Fibroblast of skin of abdomen (primary cell): ENCODE measurements at regions not wholly inside any gene's neighbourhood (a gene's known extent, or its start where the extent isn't known, plus 50 kb on each side); places are given as distances from the start of the nearest gene placed in this dataset.
"Not testable (repeated sequence)": the region's sequence is repeated elsewhere in the genome, so short reads cannot be mapped to it uniquely, and the experiment has no call there.

Source experiments
- DNase-seq: peaks from one replicate; pipeline ENCODE4 v3.0.0-alpha.2; 2013

DNA sequence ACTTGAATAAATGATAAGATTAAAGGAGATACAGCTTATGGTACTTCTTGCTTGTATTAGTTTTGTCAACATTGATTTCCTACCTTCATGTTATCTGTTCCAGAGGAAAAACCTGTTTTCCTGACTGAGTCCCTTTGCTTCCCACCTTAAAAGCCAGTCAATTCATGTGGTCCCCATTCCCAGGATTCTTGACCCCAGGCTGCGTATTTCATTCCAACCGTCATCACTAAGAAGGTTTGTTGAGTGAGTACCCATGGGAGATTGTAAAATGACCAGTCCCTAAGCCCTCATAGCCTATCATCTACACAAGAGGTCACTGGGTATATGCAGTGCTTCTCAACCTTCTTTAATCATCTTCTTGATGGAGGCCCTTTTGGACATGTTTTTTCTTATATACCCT is 52.2 kb downstream of the BEX3 start:
- no peak for DNase-seq

DNA sequence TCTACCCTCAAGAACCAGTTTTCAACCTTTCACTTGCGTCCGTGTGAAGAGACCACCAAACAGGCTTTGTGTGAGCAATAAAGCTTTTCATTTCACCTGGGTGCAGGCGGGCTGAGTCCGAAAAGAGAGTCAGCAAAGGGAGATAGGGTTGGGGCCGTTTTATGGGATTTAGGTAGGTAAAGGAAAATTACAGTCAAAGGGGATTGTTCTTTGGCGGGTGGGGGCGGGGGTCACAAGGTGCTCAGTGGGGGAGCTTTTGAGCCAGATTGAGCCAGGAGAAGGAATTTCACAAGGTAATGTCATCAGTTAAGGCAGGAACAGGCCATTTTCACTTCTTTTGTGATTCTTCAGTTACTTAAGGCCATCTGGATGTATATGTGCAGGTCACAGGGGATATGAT is 52.7 kb downstream of the BEX3 start:
- DNase-seq, result not testable (repeated sequence)

DNA sequence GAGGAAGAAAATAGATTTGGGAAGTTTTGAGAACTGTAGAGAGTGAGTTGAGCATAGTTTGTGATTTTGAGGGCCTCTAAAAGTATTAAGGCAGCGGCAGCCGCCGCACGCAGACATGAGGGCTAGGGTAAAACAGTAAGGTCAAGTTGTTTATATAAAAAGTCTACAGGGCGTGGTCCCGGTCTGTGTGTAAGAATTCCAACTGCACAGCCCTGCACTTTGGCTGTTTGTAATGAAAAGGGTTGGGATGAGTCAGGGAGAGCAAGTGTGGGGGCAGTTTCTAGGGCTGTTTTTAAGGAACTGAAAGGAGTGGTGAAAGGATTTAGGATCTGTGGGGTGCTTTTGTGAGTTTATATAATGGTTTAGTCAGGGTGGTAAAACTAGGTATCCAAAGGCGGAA is 55.0 kb downstream of the BEX3 start:
- DNase-seq, result no peak

DNA sequence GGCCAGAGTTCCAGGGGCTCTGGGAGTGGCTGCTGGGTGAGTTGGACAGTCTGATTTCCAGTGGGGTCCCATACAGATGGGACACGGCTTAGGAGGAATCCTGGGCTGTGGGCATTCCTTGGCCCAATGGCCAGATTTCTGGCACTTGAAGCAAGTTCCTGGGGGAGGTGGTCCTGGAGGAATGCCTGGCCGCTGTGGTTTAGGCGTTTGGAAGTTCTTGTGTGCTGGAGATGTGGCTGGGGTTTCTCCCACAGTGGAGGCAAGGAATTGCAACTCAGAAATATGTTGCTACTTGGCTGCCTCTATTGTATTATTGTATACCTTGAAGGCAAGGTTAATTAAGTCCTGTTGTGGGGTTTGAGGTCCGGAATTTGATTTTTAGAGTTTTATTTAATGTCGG is 56.5 kb downstream of the BEX3 start:
- DNase-seq, result not testable (repeated sequence)

DNA sequence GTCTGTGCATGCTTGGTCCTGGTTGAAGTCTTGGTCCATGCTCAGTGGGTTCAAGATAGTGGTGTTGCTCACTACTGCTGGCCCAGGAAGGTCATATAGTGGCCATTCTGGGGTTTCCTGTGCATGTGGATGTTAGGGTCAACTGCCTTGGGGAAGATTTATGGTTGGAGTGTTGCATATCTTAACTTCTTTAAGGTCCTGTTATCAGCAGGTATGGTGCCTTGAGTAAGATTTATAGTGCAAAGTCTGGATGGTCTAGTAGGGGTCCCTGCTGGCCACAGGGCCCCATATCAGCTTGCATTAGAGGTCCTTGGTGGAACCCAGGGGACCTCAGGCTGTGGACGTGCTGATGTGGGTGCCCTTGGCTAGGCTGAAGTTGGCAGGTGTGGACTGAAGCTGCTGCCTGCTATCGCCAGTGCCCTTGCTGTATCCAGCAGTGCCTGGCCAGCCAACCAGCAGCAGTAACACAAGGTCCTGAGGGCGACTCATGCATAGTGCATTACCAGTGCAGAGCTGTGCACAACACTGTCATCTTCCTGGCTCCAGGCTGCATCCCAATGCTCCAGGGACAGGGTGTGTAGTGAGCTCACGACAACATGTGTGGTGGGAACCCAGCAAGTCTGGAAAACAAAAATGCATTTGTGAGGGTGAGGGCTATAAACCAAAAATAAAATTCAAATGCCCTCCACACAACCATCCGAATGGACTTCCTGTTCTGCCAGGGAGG is 61.0 kb downstream of the BEX3 start:
- DNase-seq, result no peak

DNA sequence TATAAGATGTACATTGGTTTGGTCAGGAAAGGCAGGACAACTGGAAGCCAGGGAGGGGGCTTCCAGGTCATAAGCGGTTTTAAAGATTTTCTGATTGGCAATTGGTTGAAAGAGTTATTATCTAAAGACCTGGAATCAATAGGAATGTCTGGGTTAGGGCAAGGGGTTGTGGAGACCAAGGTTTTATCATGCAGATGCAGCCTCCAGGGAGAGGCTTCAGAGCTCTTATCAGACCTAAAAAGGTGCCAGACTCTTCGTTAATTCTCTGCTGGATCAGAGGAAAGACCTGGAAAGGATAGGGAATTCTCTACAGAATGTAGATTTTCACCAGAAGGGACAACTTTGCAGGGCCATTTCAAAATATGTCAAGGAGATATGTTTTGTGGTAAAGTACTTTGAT is 62.8 kb downstream of the BEX3 start:
- DNase-seq, result no peak

DNA sequence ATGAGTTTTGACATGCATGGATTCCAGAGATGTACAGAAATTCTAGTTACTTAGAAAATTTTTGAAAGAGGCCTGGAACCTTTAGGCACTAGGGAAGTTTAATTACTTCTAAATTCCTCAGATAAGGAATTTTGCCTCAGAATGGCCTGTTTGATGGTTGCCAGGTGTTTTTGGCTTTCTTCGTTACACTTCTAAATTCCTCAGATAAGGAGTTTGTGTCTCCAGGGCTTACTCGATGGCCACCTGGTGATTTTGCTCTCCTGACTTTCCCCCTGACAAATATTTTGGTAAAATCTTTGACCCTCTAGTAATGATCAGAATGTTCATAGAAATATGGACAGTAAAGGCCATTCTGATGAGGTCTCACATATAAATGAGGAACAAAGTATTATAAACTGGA is 64.3 kb downstream of the BEX3 start:
- DNase-seq, result no peak

DNA sequence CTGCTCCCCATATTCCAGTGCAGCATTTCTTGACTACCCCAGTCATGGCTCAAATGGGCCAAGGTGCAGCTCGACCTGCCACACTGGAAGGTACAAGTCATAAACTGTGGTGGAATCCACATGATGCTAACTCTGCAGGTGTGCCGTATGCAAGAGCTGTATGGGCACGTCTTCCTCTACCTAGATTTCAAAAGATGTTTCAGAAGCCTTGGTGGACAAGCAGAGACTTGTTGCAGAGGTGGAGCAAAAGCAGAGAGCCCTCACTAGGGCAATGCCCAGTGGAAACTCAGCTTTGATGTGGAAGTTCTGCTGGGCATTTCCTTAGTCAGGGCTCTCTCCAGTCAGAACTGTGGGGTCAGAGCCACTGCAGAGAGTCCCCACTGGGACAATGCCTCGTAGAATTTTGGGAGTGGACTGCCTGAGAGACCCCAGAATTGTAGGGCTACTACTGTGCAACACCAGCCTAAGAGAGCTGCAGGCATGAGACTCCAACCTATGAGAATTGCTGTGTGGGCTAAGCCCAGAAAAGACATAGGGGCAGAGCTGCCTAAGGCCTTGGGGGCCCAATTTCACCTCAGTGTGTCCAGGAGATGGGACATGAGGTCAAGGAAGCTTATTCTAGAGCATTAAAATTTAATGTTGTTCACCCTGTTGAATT is 65.7 kb downstream of the BEX3 start:
- DNase-seq, result no peak

DNA sequence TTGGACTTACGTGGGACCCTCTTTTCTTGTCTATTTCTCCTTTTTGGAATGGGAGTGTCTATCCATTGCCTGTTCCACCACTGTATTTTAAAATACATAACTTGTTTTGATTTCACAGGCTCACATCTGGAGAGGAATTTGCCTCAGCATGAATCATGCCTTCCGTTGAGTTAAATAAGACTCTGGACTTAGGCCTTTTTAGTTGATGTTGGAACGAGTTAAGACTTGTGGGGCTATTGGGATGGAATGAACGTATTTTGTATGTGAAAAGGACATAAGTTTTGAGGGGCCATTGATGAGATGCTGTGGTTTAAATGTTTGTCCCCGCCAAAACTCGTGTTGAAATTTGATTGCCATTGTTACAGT is 66.2 kb downstream of the BEX3 start:
- DNase-seq, result peak; percentile 33

DNA sequence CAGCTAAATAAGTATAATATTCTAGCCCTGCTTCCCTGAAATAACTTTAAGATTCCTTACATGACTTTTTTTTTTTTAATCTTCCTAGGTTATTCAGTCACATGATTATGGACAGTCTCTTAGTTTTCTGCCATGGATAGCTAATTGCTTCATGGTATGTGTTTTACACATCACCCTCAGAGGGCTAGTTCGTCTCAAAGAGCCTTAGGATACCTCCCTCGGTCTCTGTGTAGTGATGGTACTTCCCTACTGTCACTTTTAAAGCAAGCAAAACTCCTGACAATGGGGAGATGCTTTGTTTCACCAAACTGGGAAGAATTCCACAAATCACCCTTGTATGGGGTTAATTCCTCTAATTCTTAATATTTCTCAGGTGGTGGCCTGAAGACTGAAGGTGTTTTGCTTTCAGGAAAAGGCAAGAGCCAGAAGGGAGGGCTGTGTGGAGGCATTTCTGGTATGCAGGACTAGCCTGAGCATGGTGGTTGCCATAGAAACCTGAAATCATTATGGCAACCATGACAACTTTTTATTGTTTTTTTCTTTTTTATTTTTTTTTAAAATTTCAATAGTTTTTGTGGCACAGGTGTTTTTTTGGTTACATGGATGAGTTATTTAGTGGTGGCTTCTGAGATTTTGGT is 70.4 kb downstream of the BEX3 start:
- peak; percentile 27 for DNase-seq
